ENCODE measurements at regions not wholly inside any gene's neighbourhood (a gene's known extent, or its start where the extent isn't known, plus 50 kb on each side); places are given as distances from the start of the nearest gene placed in this dataset.

GRCh38 chr3:127352612-127353011 is 64.8 kb upstream of the PRR20G start:
- Histone ChIP-seq H3K4me3 (no peak overlapping the region), H3K4me1 (no peaks in the 10 kb centered on the region), H3K9ac (no peak overlapping the region), H3K27ac (no peak overlapping the region), H4K20me1 (ENCODE audit: low read depth) (no peaks in the 10 kb centered on the region), H3K79me2 (ENCODE audit: low read depth) (no peaks in the 10 kb centered on the region), H2AFZ (replicated peaks) (no peak overlapping the region), H3K9me3 (ENCODE audit: low read depth) (peaks cover 3% of the 10 kb centered on the region), H3K36me3 (no peaks in the 10 kb centered on the region), H3K4me2 (no peak overlapping the region), H3F3A (ENCODE audit: low read depth) (no peaks in the 10 kb centered on the region), H3K27me3 (no peaks in the 10 kb centered on the region)
- H3K27me3 Mint-ChIP-seq (ENCODE audit: insufficient read depth, low read depth): peaks cover 19% of the 10 kb centered on the region
- no peak for DNase-seq (ENCODE audit: low spot score)
- H3K4me3 Mint-ChIP-seq: no peak overlapping the region
- H3K36me3 Mint-ChIP-seq: no peaks in the 10 kb centered on the region
- peaks cover 23% of the 10 kb centered on the region for H3K4me1 Mint-ChIP-seq
- peaks cover 21% of the 10 kb centered on the region for H3K9me3 Mint-ChIP-seq
- no peak overlapping the region for H3K27ac Mint-ChIP-seq
- TF ChIP-seq CTCF (IDR thresholded peaks at IDR 0.05) (no peak), EZH2 (IDR thresholded peaks at IDR 0.05) (no peak), EZH2phosphoT487 (IDR thresholded peaks at IDR 0.05) (no peak)

- Histone ChIP-seq H3K27me3 (no peaks in the 10 kb centered on the region), H3K79me2 (ENCODE audit: low read depth) (no peaks in the 10 kb centered on the region), H3K9ac (no peak overlapping the region), H4K20me1 (ENCODE audit: low read depth) (no peaks in the 10 kb centered on the region), H3F3A (ENCODE audit: low read depth) (no peaks in the 10 kb centered on the region), H3K4me3 (no peak overlapping the region), H3K4me2 (no peak overlapping the region), H3K4me1 (no peaks in the 10 kb centered on the region), H3K36me3 (no peaks in the 10 kb centered on the region), H3K9me3 (ENCODE audit: low read depth) (peaks cover 3% of the 10 kb centered on the region), H2AFZ (replicated peaks) (no peak overlapping the region), H3K27ac (no peak overlapping the region)
- peaks cover 19% of the 10 kb centered on the region for H3K27me3 Mint-ChIP-seq (ENCODE audit: insufficient read depth, low read depth)
- no peaks in the 10 kb centered on the region for H3K36me3 Mint-ChIP-seq
- H3K4me1 Mint-ChIP-seq: peaks cover 23% of the 10 kb centered on the region
- H3K4me3 Mint-ChIP-seq: no peak overlapping the region
- H3K27ac Mint-ChIP-seq: peak overlapping the region; percentile 72
- TF ChIP-seq EZH2phosphoT487 (IDR thresholded peaks at IDR 0.05) (no peak), EZH2 (IDR thresholded peaks at IDR 0.05) (no peak), CTCF (IDR thresholded peaks at IDR 0.05) (no peak)
- H3K9me3 Mint-ChIP-seq: peaks cover 14% of the 10 kb centered on the region
- DNase-seq (ENCODE audit: low spot score): no peak
These were observed 64.0 kb upstream of the PRR20G start for GRCh38 chr3:127351775-127352350.

GRCh38 chr3:127351321-127351720 is 63.5 kb upstream of the PRR20G start:
- H3K27ac Mint-ChIP-seq: no peak overlapping the region
- peaks cover 19% of the 10 kb centered on the region for H3K27me3 Mint-ChIP-seq (ENCODE audit: insufficient read depth, low read depth)
- Histone ChIP-seq H3K27me3 (no peaks in the 10 kb centered on the region), H3F3A (ENCODE audit: low read depth) (no peaks in the 10 kb centered on the region), H3K36me3 (no peaks in the 10 kb centered on the region), H3K79me2 (ENCODE audit: low read depth) (no peaks in the 10 kb centered on the region), H3K4me3 (no peak overlapping the region), H3K9me3 (ENCODE audit: low read depth) (peaks cover 2% of the 10 kb centered on the region), H3K4me2 (no peak overlapping the region), H3K9ac (no peak overlapping the region), H4K20me1 (ENCODE audit: low read depth) (no peaks in the 10 kb centered on the region), H3K4me1 (no peaks in the 10 kb centered on the region), H2AFZ (replicated peaks) (no peak overlapping the region), H3K27ac (no peak overlapping the region)
- H3K9me3 Mint-ChIP-seq: peaks cover 10% of the 10 kb centered on the region
- TF ChIP-seq EZH2 (IDR thresholded peaks at IDR 0.05) (no peak), EZH2phosphoT487 (IDR thresholded peaks at IDR 0.05) (no peak), CTCF (IDR thresholded peaks at IDR 0.05) (no peak)
- no peaks in the 10 kb centered on the region for H3K36me3 Mint-ChIP-seq
- H3K4me1 Mint-ChIP-seq: peaks cover 23% of the 10 kb centered on the region
- DNase-seq (ENCODE audit: low spot score): peak; percentile 35
- no peak overlapping the region for H3K4me3 Mint-ChIP-seq
